ENCODE measurements at regions not wholly inside any gene's neighbourhood (a gene's known extent, or its start where the extent isn't known, plus 50 kb on each side); places are given as distances from the start of the nearest gene placed in this dataset.

GRCh38 chr2:191476901-191477300 is 201.0 kb upstream of the NABP1 start:
- Histone ChIP-seq H3K4me1 (ENCODE audit: control insufficient read depth, insufficient read depth, low read length) (no peaks in the 10 kb centered on the region), H3K4me3 (ENCODE audit: low read length in 2 of 2) (no peak overlapping the region), H3K9ac (ENCODE audit: low read length in 2 of 2) (no peak overlapping the region), H3K36me3 (ENCODE audit: control insufficient read depth in 2 of 2, insufficient read depth in 2 of 2, low read length in 2 of 2) (no peaks in the 10 kb centered on the region), H3K27ac (ENCODE audit: low read length) (no peak overlapping the region), H3K27me3 (ENCODE audit: control insufficient read depth in 1 of 2, insufficient read depth in 2 of 2, low read length in 2 of 2) (no peaks in the 10 kb centered on the region), H3K9me3 (ENCODE audit: control insufficient read depth in 2 of 2, low read length in 2 of 2) (peaks cover 0 to 2% of the 10 kb centered on the region in 2 donors)

GRCh38 chr2:191478799-191479679 is 198.9 kb upstream of the NABP1 start:
- no peak overlapping the region for H3K27ac ChIP-seq (ENCODE audit: low read length)
- no peaks in the 10 kb centered on the region for H3K36me3 ChIP-seq (ENCODE audit: control insufficient read depth in 2 of 2, insufficient read depth in 2 of 2, low read length in 2 of 2)
- peaks cover 0 to 6% of the 10 kb centered on the region in 2 donors for H3K9me3 ChIP-seq (ENCODE audit: control insufficient read depth in 2 of 2, low read length in 2 of 2)
- H3K4me1 ChIP-seq (ENCODE audit: control insufficient read depth, insufficient read depth, low read length), result no peaks in the 10 kb centered on the region
- H3K4me3 ChIP-seq (ENCODE audit: low read length in 2 of 2), result no peak overlapping the region
- H3K9ac ChIP-seq (ENCODE audit: low read length in 2 of 2), result no peak overlapping the region
- H3K27me3 ChIP-seq (ENCODE audit: control insufficient read depth in 1 of 2, insufficient read depth in 2 of 2, low read length in 2 of 2), result no peaks in the 10 kb centered on the region

GRCh38 chr2:191479680-191480023 is 198.3 kb upstream of the NABP1 start:
- Histone ChIP-seq H3K27ac (ENCODE audit: low read length) (no peak overlapping the region), H3K9me3 (ENCODE audit: control insufficient read depth in 2 of 2, low read length in 2 of 2) (peaks cover 0 to 6% of the 10 kb centered on the region in 2 donors), H3K36me3 (ENCODE audit: control insufficient read depth in 2 of 2, insufficient read depth in 2 of 2, low read length in 2 of 2) (no peaks in the 10 kb centered on the region), H3K4me1 (ENCODE audit: control insufficient read depth, insufficient read depth, low read length) (no peaks in the 10 kb centered on the region), H3K9ac (ENCODE audit: low read length in 2 of 2) (no peak overlapping the region), H3K4me3 (ENCODE audit: low read length in 2 of 2) (no peak overlapping the region), H3K27me3 (ENCODE audit: control insufficient read depth in 1 of 2, insufficient read depth in 2 of 2, low read length in 2 of 2) (no peaks in the 10 kb centered on the region)

GRCh38 chr2:191481305-191482070 is 196.4 kb upstream of the NABP1 start:
- Histone ChIP-seq H3K27ac (ENCODE audit: low read length) (no peak overlapping the region), H3K36me3 (ENCODE audit: control insufficient read depth in 2 of 2, insufficient read depth in 2 of 2, low read length in 2 of 2) (no peaks in the 10 kb centered on the region)

GRCh38 chr2:191483117-191483516 is 194.8 kb upstream of the NABP1 start:
- Histone ChIP-seq H3K36me3 (ENCODE audit: control insufficient read depth in 2 of 2, insufficient read depth in 2 of 2, low read length in 2 of 2) (no peaks in the 10 kb centered on the region), H3K27me3 (ENCODE audit: control insufficient read depth in 1 of 2, insufficient read depth in 2 of 2, low read length in 2 of 2) (no peaks in the 10 kb centered on the region), H3K4me3 (ENCODE audit: low read length in 2 of 2) (no peak overlapping the region), H3K9ac (ENCODE audit: low read length in 2 of 2) (no peak overlapping the region), H3K4me1 (ENCODE audit: control insufficient read depth, insufficient read depth, low read length) (no peaks in the 10 kb centered on the region), H3K27ac (ENCODE audit: low read length) (no peak overlapping the region), H3K9me3 (ENCODE audit: control insufficient read depth in 2 of 2, low read length in 2 of 2) (peaks cover 0 to 4% of the 10 kb centered on the region in 2 donors)

More at GRCh38 chr2:191481305-191482070, 196.4 kb upstream of the NABP1 start:
- Histone ChIP-seq H3K9ac (ENCODE audit: low read length in 2 of 2) (no peak overlapping the region), H3K4me1 (ENCODE audit: control insufficient read depth, insufficient read depth, low read length) (no peaks in the 10 kb centered on the region), H3K27me3 (ENCODE audit: control insufficient read depth in 1 of 2, insufficient read depth in 2 of 2, low read length in 2 of 2) (no peaks in the 10 kb centered on the region), H3K4me3 (ENCODE audit: low read length in 2 of 2) (no peak overlapping the region), H3K9me3 (ENCODE audit: control insufficient read depth in 2 of 2, low read length in 2 of 2) (peaks cover 0 to 4% of the 10 kb centered on the region in 2 donors)

GRCh38 chr2:191486584-191487320 is 191.2 kb upstream of the NABP1 start:
- H3K9me3 ChIP-seq (ENCODE audit: control insufficient read depth in 2 of 2, low read length in 2 of 2), result peaks cover 0 to 4% of the 10 kb centered on the region in 2 donors
- no peak overlapping the region for H3K9ac ChIP-seq (ENCODE audit: low read length in 2 of 2)
- no peaks in the 10 kb centered on the region for H3K4me1 ChIP-seq (ENCODE audit: control insufficient read depth, insufficient read depth, low read length)
- no peaks in the 10 kb centered on the region for H3K27me3 ChIP-seq (ENCODE audit: control insufficient read depth in 1 of 2, insufficient read depth in 2 of 2, low read length in 2 of 2)
- no peak overlapping the region for H3K4me3 ChIP-seq (ENCODE audit: low read length in 2 of 2)
- no peaks in the 10 kb centered on the region for H3K36me3 ChIP-seq (ENCODE audit: control insufficient read depth in 2 of 2, insufficient read depth in 2 of 2, low read length in 2 of 2)
- no peak overlapping the region for H3K27ac ChIP-seq (ENCODE audit: low read length)

- Histone ChIP-seq H3K4me1 (ENCODE audit: control insufficient read depth, insufficient read depth, low read length) (no peaks in the 10 kb centered on the region), H3K9me3 (ENCODE audit: control insufficient read depth in 2 of 2, low read length in 2 of 2) (peaks cover 0 to 1% of the 10 kb centered on the region in 2 donors), H3K4me3 (ENCODE audit: low read length in 2 of 2) (no peak overlapping the region), H3K9ac (ENCODE audit: low read length in 2 of 2) (no peak overlapping the region), H3K36me3 (ENCODE audit: control insufficient read depth in 2 of 2, insufficient read depth in 2 of 2, low read length in 2 of 2) (no peaks in the 10 kb centered on the region), H3K27ac (ENCODE audit: low read length) (no peak overlapping the region), H3K27me3 (ENCODE audit: control insufficient read depth in 1 of 2, insufficient read depth in 2 of 2, low read length in 2 of 2) (no peaks in the 10 kb centered on the region)
Observed at GRCh38 chr2:191488135-191488534, 189.8 kb upstream of the NABP1 start.

- no peak overlapping the region for H3K4me3 ChIP-seq (ENCODE audit: low read length in 2 of 2)
Observed at GRCh38 chr2:191489177-191489576, 188.8 kb upstream of the NABP1 start.

GRCh38 chr2:191496838-191497237 is 181.1 kb upstream of the NABP1 start:
- Histone ChIP-seq H3K9ac (ENCODE audit: low read length in 2 of 2) (no peak overlapping the region), H3K4me3 (ENCODE audit: low read length in 2 of 2) (no peak overlapping the region), H3K27me3 (ENCODE audit: control insufficient read depth in 1 of 2, insufficient read depth in 2 of 2, low read length in 2 of 2) (no peaks in the 10 kb centered on the region), H3K4me1 (ENCODE audit: control insufficient read depth, insufficient read depth, low read length) (peaks cover 2% of the 10 kb centered on the region), H3K36me3 (ENCODE audit: control insufficient read depth in 2 of 2, insufficient read depth in 2 of 2, low read length in 2 of 2) (no peaks in the 10 kb centered on the region), H3K27ac (ENCODE audit: low read length) (no peak overlapping the region), H3K9me3 (ENCODE audit: control insufficient read depth in 2 of 2, low read length in 2 of 2) (no peaks in the 10 kb centered on the region)

More at GRCh38 chr2:191489177-191489576, 188.8 kb upstream of the NABP1 start:
- H3K27me3 ChIP-seq (ENCODE audit: control insufficient read depth in 1 of 2, insufficient read depth in 2 of 2, low read length in 2 of 2), result no peaks in the 10 kb centered on the region
- H3K36me3 ChIP-seq (ENCODE audit: control insufficient read depth in 2 of 2, insufficient read depth in 2 of 2, low read length in 2 of 2), result no peaks in the 10 kb centered on the region
- H3K4me1 ChIP-seq (ENCODE audit: control insufficient read depth, insufficient read depth, low read length), result no peaks in the 10 kb centered on the region
- no peaks in the 10 kb centered on the region for H3K9me3 ChIP-seq (ENCODE audit: control insufficient read depth in 2 of 2, low read length in 2 of 2)
- no peak overlapping the region for H3K27ac ChIP-seq (ENCODE audit: low read length)
- no peak overlapping the region for H3K9ac ChIP-seq (ENCODE audit: low read length in 2 of 2)

GRCh38 chr2:191497822-191498221 is 180.1 kb upstream of the NABP1 start:
- Histone ChIP-seq H3K27ac (ENCODE audit: low read length) (no peak overlapping the region), H3K9ac (ENCODE audit: low read length in 2 of 2) (no peak overlapping the region), H3K36me3 (ENCODE audit: control insufficient read depth in 2 of 2, insufficient read depth in 2 of 2, low read length in 2 of 2) (no peaks in the 10 kb centered on the region), H3K9me3 (ENCODE audit: control insufficient read depth in 2 of 2, low read length in 2 of 2) (no peaks in the 10 kb centered on the region), H3K4me1 (ENCODE audit: control insufficient read depth, insufficient read depth, low read length) (peaks cover 2% of the 10 kb centered on the region), H3K4me3 (ENCODE audit: low read length in 2 of 2) (no peak overlapping the region), H3K27me3 (ENCODE audit: control insufficient read depth in 1 of 2, insufficient read depth in 2 of 2, low read length in 2 of 2) (no peaks in the 10 kb centered on the region)

All from stomach smooth muscle (tissue), 2 donors.